WI38 (cell line): ENCODE measurements at regions not wholly inside any gene's neighbourhood (a gene's known extent, or its start where the extent isn't known, plus 50 kb on each side); places are given as distances from the start of the nearest gene placed in this dataset.

Experiments
- H3K4me3 ChIP-seq: 2 replicates; pipeline ENCODE4 v1.5.1; 2011; ENCODE audit warnings: low read depth, mild to moderate bottlenecking, control low read depth, low read length
- CTCF ChIP-seq: IDR thresholded peaks from 2 replicates; pipeline ENCODE4 v1.5.1; 2012; ENCODE audit warnings: low read depth, mild to moderate bottlenecking, control low read depth, low read length

- H3K4me3 ChIP-seq: no peak overlapping the region
- no peak for TF ChIP-seq CTCF
Observed at GRCh38 chr9:2335260-2335659, 286.3 kb upstream of the VLDLR start.

- peak; percentile 17; the same call in 1 of the 2 replicates for TF ChIP-seq CTCF
- H3K4me3 ChIP-seq: no peak overlapping the region
Observed at GRCh38 chr9:2336055-2336454, 285.5 kb upstream of the VLDLR start.

GRCh38 chr9:2337131-2337530 lies 284.5 kb upstream of the VLDLR start:
- no peak for TF ChIP-seq CTCF
- no peak overlapping the region for H3K4me3 ChIP-seq

- TF ChIP-seq CTCF: no peak
- H3K4me3 ChIP-seq: no peak overlapping the region
Observed at GRCh38 chr9:2337627-2338026, 284.0 kb upstream of the VLDLR start.

GRCh38 chr9:2338777-2339365 lies 282.7 kb upstream of the VLDLR start:
- H3K4me3 ChIP-seq: no peak overlapping the region
- TF ChIP-seq CTCF: no peak

- TF ChIP-seq CTCF: no peak
- no peak overlapping the region for H3K4me3 ChIP-seq
Observed at GRCh38 chr9:2339416-2339815, 282.2 kb upstream of the VLDLR start.

- no peak overlapping the region for H3K4me3 ChIP-seq
- no peak for TF ChIP-seq CTCF
Observed at GRCh38 chr9:2340046-2340760, 281.4 kb upstream of the VLDLR start.
